GM13976 (cell line): ENCODE measurements at regions not wholly inside any gene's neighbourhood (a gene's known extent, or its start where the extent isn't known, plus 50 kb on each side); places are given as distances from the start of the nearest gene placed in this dataset.

Source experiments
- DNase-seq: peaks from one replicate; pipeline ENCODE4 v3.0.0; 2012; ENCODE audit warnings: low spot score
- CTCF ChIP-seq: IDR thresholded peaks from 2 replicates; pipeline ENCODE4 v1.5.1; 2012; ENCODE audit warnings: borderline replicate concordance, mild to moderate bottlenecking; ENCODE audit not compliant: insufficient read depth; ENCODE audit errors: extremely low read depth, missing control alignments, control extremely low read depth
- in situ Hi-C: fragments of 300-500 bp; cut with MboI; formaldehyde crosslinking; loops from one replicate; pipeline ENCODE4 v1.12.0; 2022; ENCODE audit warnings: low sequenced_read_pairs, mixed read lengths, inconsistent platforms; ENCODE audit not compliant: unreplicated experiment

GRCh38 chr20:6954219-6954618, 186.7 kb downstream of the BMP2 start:
- TF ChIP-seq CTCF: no peak
- DNase-seq: no peak
- in situ Hi-C loops: no loop called here

GRCh38 chr20:6956056-6956455, 188.6 kb downstream of the BMP2 start:
- TF ChIP-seq CTCF: no peak
- no peak for DNase-seq

GRCh38 chr20:6956574-6956973, 189.1 kb downstream of the BMP2 start:
- TF ChIP-seq CTCF: no peak
- DNase-seq: no peak
- in situ Hi-C loops: no loop called here

More at GRCh38 chr20:6956056-6956455, 188.6 kb downstream of the BMP2 start:
- in situ Hi-C loops: no loop called here

DNA sequence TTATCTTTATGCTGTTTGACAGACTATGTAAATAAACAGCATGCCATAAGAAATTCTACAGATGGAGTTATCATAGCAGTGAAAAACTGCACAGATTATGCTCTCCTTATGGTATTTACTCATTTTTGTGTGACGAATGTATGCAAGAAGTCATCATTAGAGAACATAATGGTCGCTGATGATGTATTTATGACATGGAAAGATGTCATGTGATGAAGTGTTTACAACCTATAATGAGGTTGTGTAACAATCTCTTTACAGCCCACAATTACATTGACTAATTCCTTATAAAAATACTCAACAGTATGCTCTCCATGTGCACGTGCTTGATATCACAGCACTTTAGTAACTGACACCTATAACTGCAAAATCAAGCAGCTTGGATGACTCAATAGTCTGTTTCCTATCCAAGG, 192.4 kb downstream of the BMP2 start:
- no peak for TF ChIP-seq CTCF
- no peak for DNase-seq
- in situ Hi-C loops: no loop called here

DNA sequence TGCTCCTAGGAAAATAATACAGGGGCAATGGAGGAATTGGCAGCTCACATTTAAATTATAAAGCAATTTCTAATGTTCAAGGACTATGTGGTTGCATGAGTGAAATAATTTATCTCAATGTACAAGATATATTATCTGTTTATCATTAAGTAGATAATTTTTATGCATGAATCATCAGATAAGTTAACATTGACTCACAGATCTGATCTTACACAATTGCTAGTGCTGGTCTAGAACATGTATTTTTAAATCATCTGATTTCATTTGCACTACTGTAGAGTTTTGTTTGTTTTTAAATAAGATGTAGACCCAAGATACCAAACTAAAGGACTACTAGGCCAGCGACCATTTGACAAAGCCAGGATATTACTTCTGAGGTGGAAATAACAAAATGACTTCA, 199.2 kb downstream of the BMP2 start:
- in situ Hi-C loops: no loop called here
- TF ChIP-seq CTCF: no peak
- no peak for DNase-seq

DNA sequence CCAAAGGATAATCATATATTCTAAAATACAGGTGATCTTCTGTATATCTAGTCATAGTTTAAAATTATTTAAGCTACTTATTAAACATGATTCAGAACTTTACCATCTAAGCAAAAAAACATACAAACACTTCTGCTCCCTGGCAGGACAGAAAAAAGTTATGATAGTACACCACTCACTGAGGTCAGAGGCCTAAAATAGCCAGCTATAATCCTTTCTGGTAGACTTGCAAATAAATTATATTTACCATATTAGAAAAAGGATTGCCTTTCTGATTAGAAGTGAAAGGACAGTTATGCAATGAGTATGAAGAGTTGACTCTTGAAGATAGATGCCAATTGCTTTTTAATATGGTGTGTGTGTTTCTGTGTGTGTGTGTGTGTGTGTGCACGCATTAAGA, 207.4 kb downstream of the BMP2 start:
- DNase-seq: no peak
- no peak for TF ChIP-seq CTCF
- in situ Hi-C loops: no loop called here

DNA sequence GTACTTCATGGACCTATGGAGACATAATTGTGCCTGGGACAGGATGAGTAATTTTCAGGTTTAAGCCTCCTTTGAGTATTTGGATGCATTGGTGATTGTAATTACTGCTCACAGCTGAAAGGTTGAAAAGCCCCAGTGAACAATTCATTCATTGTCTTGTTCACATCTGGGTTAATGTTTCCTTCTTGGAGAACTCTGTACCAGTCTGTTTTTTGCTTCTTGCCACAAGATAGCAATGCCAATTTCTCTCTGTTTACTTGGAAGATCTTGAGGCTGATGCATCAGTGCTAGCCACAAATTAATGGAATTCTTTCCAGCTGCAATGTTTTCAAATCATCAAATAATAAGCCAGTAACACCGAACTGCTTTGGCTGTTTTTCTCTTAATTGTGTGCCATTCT, 207.8 kb downstream of the BMP2 start:
- in situ Hi-C loops: no loop called here
- DNase-seq: no peak
- no peak for TF ChIP-seq CTCF
